Psoas muscle (tissue), 7 donors: ENCODE measurements at regions not wholly inside any gene's neighbourhood (a gene's known extent, or its start where the extent isn't known, plus 50 kb on each side); places are given as distances from the start of the nearest gene placed in this dataset.
"Not testable (repeated sequence)": the region's sequence is repeated elsewhere in the genome, so short reads cannot be mapped to it uniquely, and the experiment has no call there.

Source experiments
- ATAC-seq, 4 donors: fragments of 200-7000 bp; cut with Tn5 transposase; one replicate each; pipeline ENCODE4 v1.9.1; 2020; ENCODE audit warnings: moderate library complexity in 3 of 4, mild to moderate bottlenecking in 2 of 4
- DNase-seq, 2 donors: peaks; one replicate each; pipeline ENCODE4 v3.0.0-alpha.2; 2020
- H3K27ac ChIP-seq: fragments of 200-600 bp; one replicate; pipeline ENCODE4 v1.8.0; 2022
- H3K27me3 ChIP-seq, 3 donors: fragments of 200-600 bp in 1 of 3; one replicate each; pipeline versions ENCODE4 v1.6.1 to v1.8.0; 2013 to 2022; ENCODE audit warnings: low read length in 2 of 3, mild to moderate bottlenecking in 2 of 3, moderate library complexity in 1 of 3; ENCODE audit not compliant: insufficient read depth in 3 of 3
- H3K36me3 ChIP-seq, 2 donors: fragments of 200-600 bp in 1 of 2; one replicate each; pipeline versions ENCODE4 v1.6.1 to v1.8.0; 2013 to 2022; ENCODE audit warnings: low read depth in 1 of 2, mild to moderate bottlenecking in 1 of 2, moderate library complexity in 1 of 2; ENCODE audit not compliant: insufficient read depth in 1 of 2
- H3K4me1 ChIP-seq: fragments of 200-600 bp; one replicate; pipeline ENCODE4 v1.8.0; 2022
- H3K4me3 ChIP-seq: fragments of 200-600 bp; one replicate; pipeline ENCODE4 v1.8.0; 2022; ENCODE audit warnings: mild to moderate bottlenecking
- H3K9me3 ChIP-seq: fragments of 200-600 bp; one replicate; pipeline ENCODE4 v1.8.0; 2022
- CTCF ChIP-seq: fragments of 200-600 bp; IDR thresholded peaks from one replicate; pipeline ENCODE4 v1.8.0; 2022; ENCODE audit warnings: antibody characterized with exemption
- WGBS, 3 donors: extraction: QIAGEN DNeasy Blood & Tissue Kit; methylation state at CpG; one replicate each; pipeline versions ENCODE4 v1.1.6 to v1.1.7; 2013; 5-methylcytosine and 5-hydroxymethylcytosine counted together
- intact Hi-C, 2 donors: fragments of 100-400 bp; cut with DNase I; formaldehyde crosslinking; loops; one replicate each; pipeline versions ENCODE4 v1.11.0 to v1.14.2; 2022
- donor health status: healthy with polysubstance abuse.
- donor health status: DM: no; HTN: no; CAD: no; lungs with moderate emphysema.
- donor health status: Bipolar disorder and iron deficiency.
- donor health status: healthy.
- donor health status: DM: yes; HTN: yes; CAD: no.
- donor health status: DM: no; HTN: no; CAD: no.
- donor health status: DM: yes; HTN: yes; CAD: no.

- Histone ChIP-seq H3K4me1 (no peaks in the 10 kb centered on the region), H3K27ac (no peak overlapping the region), H3K36me3 (no peaks in the 10 kb centered on the region), H3K27me3 (no peaks in the 10 kb centered on the region), H3K4me3 (no peak overlapping the region), H3K9me3 (peaks cover 4% of the 10 kb centered on the region)
- no peak for TF ChIP-seq CTCF
- intact Hi-C loops = no loop called here
- no peak for DNase-seq
- 77 to 78% (median 78%) methylated on average over 3 of the region's 3 CpGs for WGBS, 3 donors
- ATAC-seq = no peak
Observed at GRCh38 chr5:125914471-125914870, 508.7 kb upstream of the GRAMD2B start.

GRCh38 chr5:125923958-125924357 lies 499.3 kb upstream of the GRAMD2B start:
- DNase-seq = not testable (repeated sequence)
- WGBS, 3 donors = 91 to 92% (median 91%) methylated on average over 11 of the region's 11 CpGs

GRCh38 chr5:125926172-125926571 lies 497.0 kb upstream of the GRAMD2B start:
- ATAC-seq (no peak), DNase-seq (no peak)
- no peak overlapping the region for H3K4me3 ChIP-seq
- no peaks in the 10 kb centered on the region for H3K36me3 ChIP-seq
- intact Hi-C loops = no loop called here
- H3K9me3 ChIP-seq = no peaks in the 10 kb centered on the region
- WGBS, 3 donors = 85 to 91% (median 90%) methylated on average over 3 of the region's 3 CpGs
- H3K4me1 ChIP-seq = no peaks in the 10 kb centered on the region
- TF ChIP-seq CTCF = no peak
- H3K27ac ChIP-seq = no peak overlapping the region
- no peaks in the 10 kb centered on the region for H3K27me3 ChIP-seq

More at GRCh38 chr5:125923958-125924357, 499.3 kb upstream of the GRAMD2B start:
- H3K9me3 ChIP-seq, H3K36me3 ChIP-seq, H3K4me1 ChIP-seq, H3K27ac ChIP-seq, ATAC-seq, intact Hi-C loops, H3K4me3 ChIP-seq, H3K27me3 ChIP-seq: not testable (repeated sequence)

- Histone ChIP-seq H3K4me3 (no peak overlapping the region), H3K27me3 (no peaks in the 10 kb centered on the region), H3K36me3 (no peaks in the 10 kb centered on the region), H3K9me3 (no peaks in the 10 kb centered on the region), H3K27ac (no peak overlapping the region), H3K4me1 (no peaks in the 10 kb centered on the region)
- DNase-seq (no peak), ATAC-seq (no peak)
- no peak for TF ChIP-seq CTCF
- intact Hi-C loops = no loop called here
- WGBS, 3 donors = 66 to 76% (median 71%) methylated on average over 6 of the region's 6 CpGs
Observed at GRCh38 chr5:125928663-125929062, 494.5 kb upstream of the GRAMD2B start.

- DNase-seq (no peak), ATAC-seq (no peak)
- Histone ChIP-seq H3K36me3 (no peaks in the 10 kb centered on the region), H3K4me1 (no peaks in the 10 kb centered on the region), H3K9me3 (no peaks in the 10 kb centered on the region), H3K4me3 (no peak overlapping the region), H3K27ac (no peak overlapping the region), H3K27me3 (no peaks in the 10 kb centered on the region)
- TF ChIP-seq CTCF = no peak
- 86 to 89% (median 89%) methylated on average over 5 of the region's 5 CpGs for WGBS, 3 donors
- intact Hi-C loops = no loop called here
Observed at GRCh38 chr5:125950012-125950615, 473.1 kb upstream of the GRAMD2B start.
